Neural progenitor cell (in vitro differentiated cells): ENCODE measurements at regions not wholly inside any gene's neighbourhood (a gene's known extent, or its start where the extent isn't known, plus 50 kb on each side); places are given as distances from the start of the nearest gene placed in this dataset.

Experiments used
- DNase-seq: peaks from one replicate; pipeline ENCODE4 v3.0.0-alpha.2; 2016; ENCODE audit warnings: low spot score
- H2AFZ ChIP-seq: fragments of 200-600 bp; sonication (generic); replicated peaks from 2 replicates; pipeline ENCODE4 v1.6.1; 2016; ENCODE audit warnings: antibody characterized with exemption
- H3F3A ChIP-seq: fragments of 200-600 bp; sonication (generic); 2 replicates; pipeline ENCODE4 v1.6.1; 2016; ENCODE audit warnings: antibody characterized with exemption, low read depth
- H3K27ac ChIP-seq: fragments of 200-600 bp; sonication (generic); 2 replicates; pipeline ENCODE4 v1.5.1; 2016; ENCODE audit warnings: mild to moderate bottlenecking
- H3K27me3 ChIP-seq: fragments of 200-600 bp; sonication (generic); 2 replicates; pipeline ENCODE4 v1.6.1; 2016; ENCODE audit warnings: mild to moderate bottlenecking, moderate library complexity
- H3K36me3 ChIP-seq: fragments of 200-600 bp; sonication (generic); 2 replicates; pipeline ENCODE4 v1.5.1; 2016
- H3K4me1 ChIP-seq: fragments of 200-600 bp; sonication (generic); 2 replicates; pipeline ENCODE4 v1.6.1; 2016; ENCODE audit warnings: mixed run types
- H3K4me2 ChIP-seq: fragments of 200-600 bp; sonication (generic); 2 replicates; pipeline ENCODE4 v1.6.1; 2016
- H3K4me3 ChIP-seq: fragments of 200-600 bp; sonication (generic); 2 replicates; pipeline ENCODE4 v1.5.1; 2016
- H3K79me2 ChIP-seq: fragments of 200-600 bp; sonication (generic); 2 replicates; pipeline ENCODE4 v1.6.1; 2016; ENCODE audit warnings: low read depth
- H3K9ac ChIP-seq: fragments of 200-600 bp; sonication (generic); 2 replicates; pipeline ENCODE4 v1.6.1; 2016
- H3K9me3 ChIP-seq: fragments of 200-600 bp; sonication (generic); 2 replicates; pipeline ENCODE4 v1.5.1; 2016; ENCODE audit warnings: low read depth
- H4K20me1 ChIP-seq: fragments of 200-600 bp; sonication (generic); 2 replicates; pipeline ENCODE4 v1.6.1; 2016; ENCODE audit warnings: low read depth
- H3K27ac Mint-ChIP-seq: 3 replicates; pipeline ENCODE4 v1.8.0; 2021; ENCODE audit warnings: mixed read lengths
- H3K27me3 Mint-ChIP-seq: 2 replicates; pipeline ENCODE4 v1.8.0; 2022; ENCODE audit warnings: low read depth, mild to moderate bottlenecking, inconsistent platforms, moderate library complexity, mixed read lengths; ENCODE audit not compliant: insufficient read depth
- H3K36me3 Mint-ChIP-seq: 3 replicates; pipeline ENCODE4 v1.8.0; 2021; ENCODE audit warnings: mixed read lengths
- H3K4me1 Mint-ChIP-seq: 3 replicates; pipeline ENCODE4 v1.8.0; 2021; ENCODE audit warnings: mixed read lengths
- H3K4me3 Mint-ChIP-seq: 3 replicates; pipeline ENCODE4 v1.8.0; 2021; ENCODE audit warnings: mild to moderate bottlenecking, moderate library complexity, mixed read lengths
- H3K9me3 Mint-ChIP-seq: 3 replicates; pipeline ENCODE4 v1.8.0; 2020; ENCODE audit warnings: mixed read lengths
- CTCF ChIP-seq: fragments of 200-600 bp; sonication (generic); IDR thresholded peaks from 2 replicates; pipeline ENCODE4 v1.5.1; 2017; ENCODE audit warnings: antibody characterized with exemption, mild to moderate bottlenecking
- EZH2 ChIP-seq: fragments of 200-600 bp; sonication (generic); IDR thresholded peaks from 2 replicates; pipeline ENCODE4 v1.6.1; 2017; ENCODE audit warnings: antibody characterized with exemption, mild to moderate bottlenecking, moderate library complexity
- EZH2phosphoT487 ChIP-seq: fragments of 200-600 bp; sonication (generic); IDR thresholded peaks from 2 replicates; pipeline ENCODE4 v1.6.1; 2017; ENCODE audit warnings: antibody characterized with exemption

- peaks cover 8% of the 10 kb centered on the region for H3K4me1 ChIP-seq
- no peak overlapping the region for H3K9ac ChIP-seq
- H3K4me2 ChIP-seq = no peak overlapping the region
- no peaks in the 10 kb centered on the region for H3K79me2 ChIP-seq
- H3K9me3 ChIP-seq = no peaks in the 10 kb centered on the region
- Mint-ChIP-seq H3K4me3 (no peak overlapping the region), H3K27me3 (no peaks in the 10 kb centered on the region), H3K27ac (no peak overlapping the region), H3K9me3 (no peaks in the 10 kb centered on the region), H3K36me3 (no peaks in the 10 kb centered on the region), H3K4me1 (peaks cover 13% of the 10 kb centered on the region)
- H3F3A ChIP-seq = peaks cover 15% of the 10 kb centered on the region
- H2AFZ ChIP-seq = no peak overlapping the region
- no peaks in the 10 kb centered on the region for H4K20me1 ChIP-seq
- H3K36me3 ChIP-seq = no peaks in the 10 kb centered on the region
- H3K4me3 ChIP-seq = no peak overlapping the region
- DNase-seq = no peak
- H3K27ac ChIP-seq = no peak overlapping the region
- H3K27me3 ChIP-seq = no peaks in the 10 kb centered on the region
- TF ChIP-seq EZH2 (no peak), CTCF (no peak), EZH2phosphoT487 (no peak)
Measured at GRCh38 chr6:56862415-56863175, 92.3 kb upstream of the BEND6 start.

GRCh38 chr6:56860475-56860874 is 94.4 kb upstream of the BEND6 start:
- DNase-seq = no peak
- H3K4me1 Mint-ChIP-seq = peaks cover 13% of the 10 kb centered on the region
- H3K27ac Mint-ChIP-seq = no peak overlapping the region
- no peaks in the 10 kb centered on the region for H4K20me1 ChIP-seq
- peaks cover 12% of the 10 kb centered on the region for H3K4me1 ChIP-seq
- no peak overlapping the region for H3K4me3 ChIP-seq
- no peak overlapping the region for H2AFZ ChIP-seq
- TF ChIP-seq EZH2 = no peak
- TF ChIP-seq EZH2phosphoT487 = no peak
- TF ChIP-seq CTCF = no peak
- no peak overlapping the region for H3K4me2 ChIP-seq
- no peaks in the 10 kb centered on the region for H3K79me2 ChIP-seq
- H3F3A ChIP-seq = peaks cover 15% of the 10 kb centered on the region
- no peak overlapping the region for H3K27ac ChIP-seq
- no peaks in the 10 kb centered on the region for H3K36me3 Mint-ChIP-seq
- no peak overlapping the region for H3K9ac ChIP-seq
- H3K9me3 Mint-ChIP-seq = no peaks in the 10 kb centered on the region
- H3K9me3 ChIP-seq = no peaks in the 10 kb centered on the region
- no peak overlapping the region for H3K4me3 Mint-ChIP-seq
- H3K27me3 ChIP-seq = no peaks in the 10 kb centered on the region
- H3K36me3 ChIP-seq = no peaks in the 10 kb centered on the region
- no peaks in the 10 kb centered on the region for H3K27me3 Mint-ChIP-seq

DNA sequence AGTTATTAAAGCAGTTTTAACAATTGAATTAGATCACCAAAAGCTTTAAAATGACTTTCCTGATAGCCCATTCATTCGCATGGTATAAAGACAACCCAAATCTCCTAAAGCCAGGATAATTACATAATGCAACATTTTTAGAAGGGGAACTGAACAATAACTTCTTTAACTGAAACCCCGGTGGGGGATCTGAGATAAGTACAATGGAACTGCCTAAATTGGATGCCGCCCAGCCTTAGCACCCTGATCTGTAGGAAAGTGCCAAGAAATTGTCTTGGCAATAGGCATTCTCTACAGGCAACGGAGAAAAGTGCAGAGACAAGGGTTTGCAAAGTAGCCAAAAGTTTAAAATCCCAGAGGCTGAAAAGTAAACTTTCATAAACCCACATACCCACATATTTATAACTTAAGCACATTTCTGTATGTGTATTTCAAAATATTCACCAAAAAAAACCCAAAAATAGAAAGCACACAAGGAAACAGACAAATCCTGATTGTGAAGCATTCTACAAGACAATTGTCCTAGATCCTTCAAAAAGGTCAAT is 98.8 kb upstream of the BEND6 start:
- TF ChIP-seq EZH2phosphoT487 (no peak), EZH2 (no peak), CTCF (no peak)
- Histone ChIP-seq H4K20me1 (no peaks in the 10 kb centered on the region), H3K27ac (peak overlapping the region; percentile 61), H3F3A (peaks cover 53% of the 10 kb centered on the region), H3K4me2 (peak overlapping the region; percentile 89), H3K9ac (no peak overlapping the region), H3K27me3 (no peaks in the 10 kb centered on the region), H3K4me3 (no peak overlapping the region), H3K9me3 (no peaks in the 10 kb centered on the region), H3K4me1 (peaks cover 47% of the 10 kb centered on the region), H3K79me2 (peaks cover 6% of the 10 kb centered on the region), H2AFZ (no peak overlapping the region), H3K36me3 (no peaks in the 10 kb centered on the region)
- no peak overlapping the region for H3K27ac Mint-ChIP-seq
- peaks cover 2% of the 10 kb centered on the region for H3K27me3 Mint-ChIP-seq
- H3K36me3 Mint-ChIP-seq = no peaks in the 10 kb centered on the region
- H3K4me1 Mint-ChIP-seq = peaks cover 38% of the 10 kb centered on the region
- DNase-seq = peak; percentile 51
- no peaks in the 10 kb centered on the region for H3K9me3 Mint-ChIP-seq
- no peak overlapping the region for H3K4me3 Mint-ChIP-seq
